HG03354 (cell line): ENCODE measurements at regions not wholly inside any gene's neighbourhood (a gene's known extent, or its start where the extent isn't known, plus 50 kb on each side); places are given as distances from the start of the nearest gene placed in this dataset.
"Not testable (repeated sequence)": the region's sequence is repeated elsewhere in the genome, so short reads cannot be mapped to it uniquely, and the experiment has no call there.

ENCODE experiments used
- ATAC-seq: cut with Tn5 transposase; IDR thresholded peaks from one replicate; pipeline ENCODE4 v1.9.1; 2021; ENCODE audit warnings: mild to moderate bottlenecking; ENCODE audit not compliant: unreplicated experiment, poor library complexity, severe bottlenecking

DNA sequence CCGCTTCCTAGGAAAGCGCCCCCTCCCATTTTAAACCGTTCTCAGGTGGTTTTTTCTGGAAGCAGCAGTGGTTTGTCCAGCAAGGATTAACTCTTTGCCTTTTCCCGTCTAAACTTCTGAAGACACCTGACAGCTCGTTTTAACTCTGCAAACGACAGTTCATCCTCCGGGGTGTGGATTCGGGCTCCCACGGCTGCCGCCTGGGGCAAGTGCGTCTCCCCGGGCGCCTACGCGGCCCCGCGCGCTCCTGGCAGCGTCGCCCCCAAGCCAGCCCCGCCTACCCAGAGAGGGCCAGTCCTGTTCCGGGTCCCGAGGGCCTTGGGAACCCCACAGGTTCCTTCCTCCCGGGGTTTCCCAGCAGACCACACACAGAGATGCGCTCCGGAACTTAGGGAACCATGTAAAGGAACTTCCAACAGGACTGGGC, 54.4 kb downstream of the PRR18 start:
- ATAC-seq = no peak

DNA sequence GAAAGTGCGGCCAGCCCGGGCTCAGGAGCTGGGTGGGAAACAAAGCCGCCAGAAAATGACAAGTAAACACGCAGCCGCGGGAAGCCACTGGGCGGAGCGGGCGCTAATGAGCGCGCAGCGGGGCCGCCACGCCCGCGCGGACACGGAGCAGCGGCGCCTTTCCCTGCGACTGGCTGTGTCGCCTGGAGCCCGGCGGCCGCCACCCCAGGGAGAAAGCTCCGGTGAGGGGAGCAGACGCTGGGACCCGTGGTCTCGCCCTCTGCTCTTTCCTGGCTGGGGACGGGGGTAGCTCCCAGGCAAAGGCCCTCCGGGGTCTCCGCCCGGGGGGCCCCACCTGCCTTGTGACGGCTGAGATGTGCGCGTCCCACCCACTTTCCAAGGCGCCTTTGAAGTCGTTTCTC, 54.9 kb downstream of the PRR18 start:
- ATAC-seq = peak; percentile 72

DNA sequence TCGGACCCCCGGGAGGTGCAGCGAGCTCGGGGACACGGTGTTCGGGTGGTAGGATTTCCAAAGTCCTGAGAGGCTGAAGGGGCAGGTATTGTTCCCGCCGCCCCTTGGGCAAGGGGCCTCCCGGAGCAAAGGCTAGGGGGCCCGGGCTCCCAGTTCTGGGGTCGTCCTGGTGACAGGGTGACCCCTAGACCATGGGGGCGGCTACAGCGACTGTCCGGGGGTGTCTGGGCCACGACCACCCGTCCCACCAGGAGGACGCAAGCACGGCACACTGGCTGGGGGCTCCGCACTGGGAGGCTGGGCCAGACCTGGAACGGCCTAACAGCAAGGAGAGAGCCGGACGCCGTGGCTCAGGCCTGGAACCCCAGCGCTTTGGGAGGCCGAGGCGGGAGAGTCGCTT, 55.6 kb downstream of the PRR18 start:
- ATAC-seq = no peak

DNA sequence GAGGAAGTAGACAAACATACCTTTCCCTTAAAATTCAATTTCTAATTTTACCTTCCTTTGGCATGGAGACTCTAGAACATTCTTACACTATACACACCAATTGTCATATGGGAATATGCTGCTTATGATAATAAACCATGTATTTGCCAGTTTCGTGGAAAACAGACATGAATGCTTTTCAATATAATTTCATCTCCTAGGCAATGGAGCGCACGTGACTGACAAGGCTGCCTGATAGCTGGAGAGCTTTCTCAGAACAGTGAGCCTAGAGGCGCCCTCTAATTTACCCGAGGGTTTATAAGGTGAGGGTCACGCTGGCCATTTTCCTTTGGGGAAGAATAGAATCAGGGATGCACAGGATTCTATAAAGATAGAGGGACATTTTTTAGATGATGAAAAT, 56.5 kb downstream of the PRR18 start:
- ATAC-seq = no peak

DNA sequence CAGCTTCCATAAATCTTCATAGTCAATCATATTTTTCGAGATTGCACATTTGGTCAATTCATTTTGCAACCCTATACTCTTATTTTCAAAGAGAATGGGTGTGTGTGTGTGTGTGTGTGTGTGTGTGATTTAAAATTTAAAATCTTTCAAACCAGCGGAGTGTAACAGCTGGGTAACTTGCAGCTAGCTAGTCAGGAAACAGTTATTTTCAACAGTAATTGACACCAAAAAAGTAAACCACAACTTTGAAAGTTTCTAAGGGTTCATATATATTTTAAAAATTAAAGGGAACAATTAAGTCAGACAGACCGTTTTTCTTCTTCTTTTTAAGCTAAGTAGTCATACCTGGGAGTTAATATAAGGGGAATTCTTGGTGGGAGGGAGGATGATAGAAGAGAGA, 57.0 kb downstream of the PRR18 start:
- no peak for ATAC-seq

DNA sequence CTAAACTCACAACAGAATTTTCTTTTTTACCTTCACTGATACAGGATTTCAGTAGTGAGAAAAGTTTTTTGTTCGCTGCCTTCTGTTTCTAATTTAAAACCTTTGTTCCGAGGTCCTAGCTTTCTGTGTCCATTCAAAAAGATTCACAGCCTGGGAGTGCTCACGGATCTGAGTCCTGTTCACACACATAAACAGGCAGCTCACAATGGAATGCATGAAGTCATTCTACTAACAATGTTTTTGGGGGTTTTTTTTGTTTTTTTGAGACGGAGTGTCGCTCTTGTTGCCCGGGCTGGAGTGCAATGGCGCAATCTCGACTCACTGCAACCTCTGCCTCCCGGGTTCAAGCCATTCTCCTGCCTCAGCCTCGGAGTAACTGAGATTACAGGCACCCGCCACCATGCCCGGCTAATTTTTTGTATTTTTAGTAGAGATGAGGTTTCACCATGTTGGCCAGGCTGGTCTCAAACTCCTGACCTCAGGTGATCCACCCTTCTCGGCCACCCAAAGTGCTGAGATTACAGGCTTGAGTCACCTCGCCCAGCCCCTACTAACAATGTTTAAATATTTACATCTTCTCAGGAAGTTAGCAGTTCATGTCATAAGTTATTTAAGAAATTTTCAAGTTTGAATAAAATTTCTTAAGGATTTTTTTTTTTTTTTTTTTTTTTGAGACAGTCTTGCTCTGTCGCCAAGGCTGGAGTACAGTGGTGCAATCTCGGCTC, 59.0 kb downstream of the PRR18 start:
- not testable (repeated sequence) for ATAC-seq

DNA sequence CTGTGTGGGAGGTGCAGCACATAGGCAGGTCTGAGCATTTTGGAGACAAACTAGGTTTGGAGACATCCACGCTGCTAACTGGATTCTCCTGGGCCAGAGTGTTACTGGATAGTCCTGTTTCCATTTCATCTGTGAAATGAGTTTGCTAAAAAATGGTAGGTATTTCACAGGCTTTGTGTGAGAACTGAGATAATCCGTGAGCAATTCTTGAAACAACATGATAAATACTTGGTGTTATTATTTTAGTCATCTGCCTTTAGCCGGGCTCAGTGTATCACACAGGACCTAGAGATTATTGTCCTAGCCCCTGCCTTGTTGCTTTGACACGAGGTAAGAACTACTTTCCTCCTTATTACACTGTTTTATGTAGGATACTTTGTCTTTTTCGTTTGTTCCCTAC, 63.0 kb downstream of the PRR18 start:
- no peak for ATAC-seq

DNA sequence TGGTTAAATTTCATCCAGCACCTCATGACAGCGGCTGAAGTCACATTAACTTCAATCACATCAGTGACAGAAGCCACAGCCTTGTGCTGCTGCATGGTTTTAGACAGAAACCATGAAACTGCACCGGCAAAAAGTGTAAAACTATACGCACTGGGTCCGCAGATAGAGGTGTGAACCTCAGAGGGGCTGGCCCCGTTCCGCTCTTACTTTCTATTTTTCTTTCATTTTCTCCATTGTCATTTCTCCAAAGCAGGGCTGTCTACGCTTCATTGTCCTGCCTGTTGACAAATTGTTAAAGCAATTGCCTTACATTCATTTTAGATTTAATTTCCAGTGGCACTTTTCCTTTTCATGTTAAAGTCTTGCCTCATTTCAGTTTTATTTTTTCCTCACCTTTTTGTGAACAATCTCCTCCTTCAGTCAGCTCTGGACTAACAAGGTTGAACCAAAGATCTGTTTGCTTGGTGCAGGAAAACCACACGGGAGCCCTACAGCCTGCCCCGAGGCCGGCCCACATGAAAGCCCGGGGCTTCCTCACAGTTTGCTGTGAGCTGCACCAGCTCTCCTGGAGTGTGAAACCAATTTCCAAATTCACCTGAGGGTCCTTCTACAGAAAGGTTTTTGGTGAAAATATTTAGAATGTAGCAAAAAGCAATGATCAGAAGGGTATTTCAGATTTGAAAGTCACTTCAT, 63.7 kb downstream of the PRR18 start:
- ATAC-seq = peak; percentile 82

DNA sequence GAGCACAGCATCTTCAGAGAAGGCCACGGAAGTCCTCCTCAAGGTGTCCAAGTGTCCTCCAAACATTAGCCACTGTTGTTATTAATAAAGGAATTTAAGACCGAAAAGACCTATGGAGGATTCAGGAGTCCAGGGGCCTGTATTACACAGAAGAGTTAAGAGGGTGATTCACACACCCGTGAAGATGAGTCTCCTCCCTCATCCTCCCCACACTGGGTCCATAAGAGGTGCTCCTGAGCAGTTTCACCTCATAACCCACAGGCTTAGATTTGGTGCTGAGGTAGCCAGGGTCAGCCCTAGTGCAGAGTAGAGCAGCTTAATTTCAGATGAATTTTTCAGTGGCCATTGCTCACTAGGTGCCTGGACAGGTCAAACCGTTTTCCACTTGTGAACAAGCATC, 65.3 kb downstream of the PRR18 start:
- no peak for ATAC-seq

DNA sequence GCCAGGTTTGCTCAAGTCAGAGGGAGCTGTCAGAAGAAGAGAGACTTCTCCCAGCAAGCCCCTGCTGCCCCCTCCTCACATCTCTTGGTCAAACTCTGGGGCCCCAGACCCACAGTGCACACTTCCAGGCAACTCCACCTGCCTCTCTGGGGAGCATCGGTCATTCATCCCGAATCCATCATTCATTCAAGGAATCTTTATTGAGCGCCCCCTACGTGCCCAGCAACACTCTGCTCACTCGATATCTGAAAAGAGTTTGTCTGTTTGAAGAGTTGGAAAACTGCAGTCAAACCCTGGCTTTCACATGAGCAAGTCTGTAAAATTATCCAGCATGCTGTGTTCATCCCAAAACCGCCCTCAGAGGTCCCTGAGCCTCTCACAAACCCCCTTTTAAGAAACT, 66.2 kb downstream of the PRR18 start:
- ATAC-seq = no peak

DNA sequence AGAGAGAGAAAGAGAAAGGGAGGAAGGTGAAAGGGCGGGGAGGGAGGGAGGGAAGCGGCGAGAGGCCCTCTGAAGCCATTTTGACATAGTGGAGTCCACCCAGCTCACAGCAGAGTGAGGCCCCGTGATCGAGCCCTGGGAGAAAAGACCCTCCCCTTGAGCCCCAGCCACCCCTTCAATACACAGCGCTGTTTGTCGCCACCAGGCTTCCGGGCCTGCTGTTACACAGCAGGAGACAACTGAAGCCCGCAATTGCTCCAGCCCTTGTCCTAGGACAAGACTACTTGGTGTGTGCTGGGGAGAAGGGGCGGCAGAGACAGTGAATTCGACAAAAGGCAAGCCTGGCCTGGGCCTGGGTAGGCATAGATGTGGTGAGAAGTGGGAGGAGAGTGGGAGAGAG, 67.3 kb downstream of the PRR18 start:
- no peak for ATAC-seq

DNA sequence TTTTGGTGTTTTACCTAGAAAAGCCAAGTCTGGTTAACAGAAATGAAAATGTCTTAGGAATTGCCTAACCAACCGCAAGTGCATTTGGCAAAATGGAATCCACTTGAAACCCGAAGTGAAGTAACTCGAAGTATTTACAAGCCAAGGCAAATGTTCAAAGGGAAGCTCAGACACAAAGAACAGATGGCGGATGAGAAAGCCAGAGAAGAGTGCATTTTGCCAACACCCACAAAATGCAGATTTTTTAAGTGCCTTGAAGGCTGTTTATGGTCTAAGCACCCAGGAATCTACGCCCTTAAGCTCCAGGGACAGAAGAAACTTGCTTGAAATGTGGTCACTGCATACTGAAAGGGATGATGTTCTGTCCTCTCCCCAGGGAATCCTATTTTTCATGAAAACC, 70.0 kb upstream of the TBXT start:
- ATAC-seq = no peak

DNA sequence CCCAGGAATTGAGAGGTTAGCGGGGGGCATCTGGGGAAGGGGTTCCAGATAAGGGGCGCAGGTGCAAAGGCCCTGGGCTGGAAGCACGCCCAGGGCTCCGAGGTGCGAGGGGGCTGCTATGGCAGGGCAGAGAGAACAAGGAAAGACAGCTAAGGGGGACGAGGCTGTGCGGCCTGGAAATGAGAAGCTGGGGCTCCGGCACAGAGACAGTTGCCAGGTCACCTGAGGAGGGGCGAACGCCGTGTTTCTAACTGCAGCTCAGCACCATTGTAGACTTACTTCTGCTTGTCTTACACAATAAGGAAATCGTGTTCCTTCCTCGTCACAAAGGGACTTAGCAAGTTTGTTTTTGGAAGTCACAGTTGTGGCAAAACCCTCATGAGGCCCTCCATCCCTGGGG, 68.9 kb upstream of the TBXT start:
- ATAC-seq = no peak

DNA sequence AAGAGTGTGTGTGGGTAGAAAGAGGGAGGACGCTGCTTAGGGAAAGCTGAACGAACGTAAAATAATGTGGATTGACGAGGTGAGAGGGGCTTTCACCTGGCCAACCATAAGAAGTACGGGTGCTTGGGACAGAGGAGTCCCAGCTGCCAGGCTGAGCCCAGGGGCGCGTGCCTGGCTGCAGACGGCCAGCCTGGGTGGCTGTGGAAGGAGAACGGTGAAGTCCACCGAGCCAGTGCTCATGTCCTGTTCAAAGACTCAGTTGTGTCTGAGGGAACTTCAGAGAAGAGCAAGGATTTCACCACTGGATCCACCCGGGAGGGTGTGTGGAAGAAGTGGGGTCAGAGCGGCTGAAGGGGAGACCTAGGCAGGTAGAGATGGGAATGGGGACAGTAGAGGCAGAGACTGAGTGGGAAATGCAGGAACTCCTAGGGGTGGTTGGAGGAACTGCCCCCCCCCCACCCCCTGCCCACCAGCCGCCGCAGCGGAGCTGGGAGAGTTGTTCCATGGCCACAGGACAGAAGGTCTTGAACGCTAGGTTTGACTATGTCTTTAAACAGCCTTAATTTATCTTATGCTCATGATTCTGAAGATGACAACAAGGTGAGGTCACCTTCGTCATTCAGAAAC, 68.1 kb upstream of the TBXT start:
- no peak for ATAC-seq

DNA sequence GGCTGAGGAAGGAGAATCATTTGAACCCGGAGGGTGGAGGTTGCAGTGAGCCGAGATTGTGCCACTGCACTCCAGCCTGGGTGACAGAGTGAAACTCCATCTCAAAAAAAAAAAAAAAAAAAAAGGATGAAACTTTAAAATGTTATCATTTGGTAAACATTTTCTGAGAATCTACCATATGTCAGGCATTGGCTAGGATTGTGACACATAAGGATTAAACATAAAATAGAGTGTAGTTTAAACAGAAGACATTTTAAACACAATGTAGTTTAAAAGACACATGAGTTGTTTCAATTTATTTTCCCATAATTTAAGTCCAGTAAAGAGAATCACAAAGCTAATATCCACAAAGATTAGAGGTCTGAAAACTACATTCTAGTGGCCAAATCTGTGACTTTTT, 63.5 kb upstream of the TBXT start:
- not testable (repeated sequence) for ATAC-seq

DNA sequence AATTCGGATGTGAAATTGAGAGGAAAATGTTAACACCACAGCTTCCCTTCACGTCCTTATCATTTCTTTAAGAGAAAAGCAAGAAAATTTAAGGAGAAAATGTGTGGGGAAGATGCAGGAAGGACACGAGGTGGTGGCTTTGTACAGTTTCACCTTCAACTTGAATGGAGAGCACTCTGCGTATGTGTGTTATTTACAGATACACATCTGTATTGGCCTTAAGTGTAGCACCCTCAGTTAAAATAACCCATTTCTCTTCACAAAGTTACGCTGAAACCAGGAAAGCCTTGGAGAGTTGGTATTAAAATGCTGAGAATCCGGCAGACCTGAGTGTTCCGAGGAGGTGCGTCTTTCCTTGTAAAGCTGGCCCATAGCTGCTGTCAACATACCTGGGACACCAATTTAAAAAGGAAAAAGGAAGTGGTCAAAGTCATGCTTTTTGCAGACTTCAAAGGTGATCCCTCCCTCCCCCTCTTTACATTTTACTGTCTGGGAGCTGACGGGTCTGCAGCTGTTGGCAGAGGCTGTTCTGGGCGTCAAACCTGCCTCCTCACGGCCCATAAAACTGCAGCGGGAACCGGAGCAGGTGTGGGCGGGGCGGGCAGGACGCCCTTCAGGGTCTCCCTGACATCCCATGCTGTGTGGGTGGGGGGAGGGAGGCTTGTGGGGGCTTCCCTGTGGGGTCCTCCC, 61.3 kb upstream of the TBXT start:
- peak; percentile 48 for ATAC-seq

DNA sequence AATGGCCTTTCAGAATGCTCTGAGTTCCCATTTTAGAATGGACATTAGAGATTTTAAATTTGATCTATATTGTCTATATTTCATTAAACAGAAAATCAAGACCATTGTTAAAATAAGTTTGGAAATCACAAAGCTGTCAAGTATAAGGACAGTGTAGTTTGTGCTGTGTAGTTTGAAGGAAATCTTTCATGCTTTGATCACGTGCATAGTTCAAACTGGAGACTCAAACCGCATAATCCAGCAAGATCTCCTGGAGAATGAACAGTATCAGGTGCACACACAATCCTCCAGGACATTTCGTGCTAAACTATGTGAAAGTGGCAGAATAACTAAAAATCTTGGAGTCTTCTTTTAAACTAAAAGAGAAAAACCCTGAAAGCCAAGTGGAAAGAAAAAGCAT, 60.8 kb upstream of the TBXT start:
- no peak for ATAC-seq

DNA sequence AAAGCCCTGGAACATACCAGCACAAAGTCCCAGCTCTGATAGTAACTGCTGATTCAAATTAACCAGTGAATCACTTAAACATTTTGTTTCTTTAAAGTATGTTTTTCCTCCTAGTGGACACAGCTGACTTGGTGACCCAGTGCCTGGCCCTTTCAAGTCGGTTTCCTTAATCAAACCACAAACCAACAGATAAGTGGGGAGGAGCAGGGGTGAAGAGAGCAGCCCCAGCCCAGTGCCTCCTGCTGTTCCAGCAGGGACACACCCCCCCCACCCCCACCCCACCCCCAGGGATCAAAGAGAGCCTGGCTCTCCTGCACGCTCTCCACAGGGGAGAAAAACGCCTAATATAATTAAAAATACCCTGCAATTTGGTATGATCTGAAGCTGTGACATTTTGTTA, 55.4 kb upstream of the TBXT start:
- no peak for ATAC-seq

DNA sequence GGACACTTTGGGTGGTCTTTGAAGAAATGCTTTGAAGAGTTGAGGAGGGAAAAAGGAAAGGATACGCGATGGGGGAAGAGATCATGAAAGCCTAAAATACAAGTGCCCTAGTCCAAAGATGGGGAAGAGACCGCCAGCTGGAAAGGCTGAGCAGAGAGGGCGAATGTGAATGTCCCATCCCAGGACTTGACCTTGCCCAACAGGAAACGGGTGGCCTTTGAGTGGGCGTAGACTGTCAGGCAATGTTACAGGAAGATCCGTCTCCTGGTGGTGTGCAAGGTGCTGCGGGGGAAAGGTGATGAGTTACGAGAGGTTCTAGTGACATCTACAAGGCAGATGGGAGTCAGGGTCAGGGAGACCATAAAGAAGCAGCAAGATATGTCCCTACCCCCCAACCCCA, 55.0 kb upstream of the TBXT start:
- no peak for ATAC-seq

DNA sequence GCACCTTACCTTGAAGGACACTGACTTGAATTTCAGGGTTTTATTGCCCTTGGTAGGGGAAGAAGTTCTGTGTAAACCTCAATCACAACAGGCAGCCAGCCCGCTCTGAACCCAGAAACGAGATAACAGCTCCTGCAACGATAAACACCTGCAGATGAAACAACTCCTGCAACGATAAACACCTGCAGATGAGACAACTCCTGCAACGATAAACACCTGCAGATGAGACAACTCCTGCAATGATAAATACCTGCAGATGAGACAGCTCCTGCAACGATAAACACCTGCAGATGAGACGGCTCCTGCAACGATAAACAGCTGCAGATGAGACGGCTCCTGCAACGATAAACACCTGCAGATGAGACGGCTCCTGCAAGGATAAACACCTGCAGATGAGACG, 54.0 kb upstream of the TBXT start:
- ATAC-seq = no peak

DNA sequence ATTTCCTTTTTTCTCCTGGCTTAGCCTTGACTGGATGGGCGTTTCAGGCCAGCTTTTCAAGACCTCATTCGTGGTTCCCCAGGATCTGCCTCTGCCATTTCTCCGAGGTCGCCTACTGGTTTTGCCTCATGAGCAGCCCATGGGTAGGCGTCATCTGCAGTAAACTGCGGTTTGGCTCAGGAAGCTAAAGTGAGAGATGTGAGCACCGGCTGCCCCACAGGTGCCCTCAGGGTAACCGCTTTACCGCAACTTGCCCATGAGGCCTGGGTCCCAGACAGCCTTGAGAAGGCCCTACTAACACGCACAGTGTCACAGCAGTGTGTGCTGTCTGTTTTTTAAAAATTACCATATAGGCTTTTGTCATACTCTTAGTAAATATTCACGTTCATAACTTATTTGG, 53.4 kb upstream of the TBXT start:
- no peak for ATAC-seq
